IMR-90 (cell line): ENCODE measurements at regions not wholly inside any gene's neighbourhood (a gene's known extent, or its start where the extent isn't known, plus 50 kb on each side); places are given as distances from the start of the nearest gene placed in this dataset.

ENCODE experiments used
- MAFK ChIP-seq: IDR thresholded peaks from 2 replicates; pipeline ENCODE4 v1.6.1; 2012; ENCODE audit warnings: low read depth, low read length, improper control_type of control experiment
- POLR2A ChIP-seq: IDR thresholded peaks from 2 replicates; pipeline ENCODE4 v1.6.1; 2012; ENCODE audit warnings: mild to moderate bottlenecking, low read depth, low read length
- TF ChIP-seq, protein P1 (sequence below): fragments of 150-350 bp; IDR thresholded peaks from 2 replicates; pipeline ENCODE4 v1.6.1; 2016; ENCODE audit warnings: low read depth, mild to moderate bottlenecking, low read length, moderate library complexity, borderline replicate concordance

GRCh38 chr3:59237121-59237520 is 187.3 kb upstream of the CFAP20DC start:
- TF ChIP-seq POLR2A (no peak), MAFK (no peak)
- TF ChIP-seq, protein P1, sequence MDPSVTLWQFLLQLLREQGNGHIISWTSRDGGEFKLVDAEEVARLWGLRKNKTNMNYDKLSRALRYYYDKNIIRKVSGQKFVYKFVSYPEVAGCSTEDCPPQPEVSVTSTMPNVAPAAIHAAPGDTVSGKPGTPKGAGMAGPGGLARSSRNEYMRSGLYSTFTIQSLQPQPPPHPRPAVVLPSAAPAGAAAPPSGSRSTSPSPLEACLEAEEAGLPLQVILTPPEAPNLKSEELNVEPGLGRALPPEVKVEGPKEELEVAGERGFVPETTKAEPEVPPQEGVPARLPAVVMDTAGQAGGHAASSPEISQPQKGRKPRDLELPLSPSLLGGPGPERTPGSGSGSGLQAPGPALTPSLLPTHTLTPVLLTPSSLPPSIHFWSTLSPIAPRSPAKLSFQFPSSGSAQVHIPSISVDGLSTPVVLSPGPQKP = no peak
